HG03378 (cell line): ENCODE measurements at regions not wholly inside any gene's neighbourhood (a gene's known extent, or its start where the extent isn't known, plus 50 kb on each side); places are given as distances from the start of the nearest gene placed in this dataset.

Experiments
- ATAC-seq: cut with Tn5 transposase; IDR thresholded peaks from one replicate; pipeline ENCODE4 v1.9.1; 2021; ENCODE audit warnings: mild to moderate bottlenecking, moderate library complexity; ENCODE audit not compliant: unreplicated experiment

DNA sequence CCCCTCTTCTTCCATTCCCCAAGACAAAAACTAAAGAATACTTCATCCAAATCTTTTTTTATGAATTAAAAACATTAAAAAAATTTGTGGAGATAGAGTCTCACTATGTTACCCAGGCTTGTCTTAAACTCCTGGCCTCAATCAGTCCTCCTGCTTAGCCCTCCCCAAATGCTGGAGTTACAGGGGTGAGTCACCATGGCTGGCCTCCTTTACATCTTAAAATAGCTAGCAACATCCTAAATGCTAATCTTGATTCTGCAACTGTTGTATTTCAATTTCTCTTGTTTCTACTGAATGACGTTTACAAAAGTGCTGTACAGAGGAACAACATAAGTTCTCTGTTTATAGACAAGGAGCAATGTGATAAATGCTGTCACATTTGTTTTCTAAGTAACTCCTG is 483.5 kb downstream of the ADGRL2 start:
- no peak for ATAC-seq

GRCh38 chr1:82279241-82279640 is 478.5 kb downstream of the ADGRL2 start:
- no peak for ATAC-seq

DNA sequence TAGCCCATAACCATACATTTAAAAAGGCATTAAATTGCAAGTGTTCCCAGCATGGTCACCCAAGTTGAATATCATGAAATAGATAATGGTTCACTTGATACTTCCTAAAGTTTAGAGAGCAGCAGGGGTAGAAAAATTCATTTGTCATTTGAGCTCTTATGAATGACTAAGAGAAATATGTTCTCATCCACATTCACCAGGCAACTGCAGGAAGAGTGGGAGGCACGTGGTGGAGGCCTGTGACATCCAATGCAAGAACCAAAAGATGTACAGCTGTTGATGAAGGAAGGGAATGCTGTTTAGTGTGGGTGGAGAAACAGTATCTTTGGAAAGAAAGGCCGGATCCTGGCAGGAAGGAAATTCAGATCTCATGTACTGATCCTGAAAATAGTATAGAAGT is 473.1 kb downstream of the ADGRL2 start:
- no peak for ATAC-seq

DNA sequence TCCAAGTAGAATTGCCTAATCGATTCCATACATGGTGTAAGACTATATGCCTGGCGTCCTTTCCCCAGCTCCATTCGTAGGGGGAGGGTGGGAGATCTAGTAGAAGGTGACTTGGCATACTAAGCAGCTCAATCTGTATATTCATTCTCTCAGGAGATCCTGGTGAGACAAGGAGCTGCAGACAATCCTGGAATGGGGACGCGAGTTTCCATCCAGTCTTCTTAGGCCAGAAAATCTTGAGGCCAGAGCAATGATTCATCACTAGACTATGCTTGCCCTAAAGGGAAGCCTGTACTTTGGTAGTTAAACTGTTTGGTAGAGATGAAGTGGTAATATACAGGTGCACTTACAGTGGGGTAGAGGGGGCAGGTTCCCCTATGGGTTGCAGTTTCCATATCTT is 468.7 kb downstream of the ADGRL2 start:
- no peak for ATAC-seq

- ATAC-seq, result no peak
These were observed 468.1 kb downstream of the ADGRL2 start for GRCh38 chr1:82268826-82269225.

GRCh38 chr1:82266351-82266750 is 465.6 kb downstream of the ADGRL2 start:
- ATAC-seq, result no peak

DNA sequence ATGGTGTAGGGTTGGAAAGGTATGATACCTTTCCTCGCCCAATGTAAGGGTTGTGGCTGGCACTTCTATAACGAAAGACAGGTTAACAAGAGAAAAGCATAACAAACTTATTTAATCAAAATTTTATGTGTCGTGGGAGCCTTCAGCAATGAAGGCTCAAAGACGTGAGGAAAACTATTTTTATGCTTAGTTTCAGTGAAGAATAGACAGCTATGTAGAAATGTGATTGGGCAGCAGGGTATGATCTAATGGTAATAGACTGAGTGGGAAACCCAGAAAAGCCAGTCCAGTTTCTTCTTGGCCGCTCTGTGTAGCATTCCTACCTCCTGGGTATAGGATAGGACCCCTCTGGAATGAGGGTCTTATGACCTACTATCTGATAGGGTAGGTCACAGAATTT is 464.7 kb downstream of the ADGRL2 start:
- no peak for ATAC-seq

DNA sequence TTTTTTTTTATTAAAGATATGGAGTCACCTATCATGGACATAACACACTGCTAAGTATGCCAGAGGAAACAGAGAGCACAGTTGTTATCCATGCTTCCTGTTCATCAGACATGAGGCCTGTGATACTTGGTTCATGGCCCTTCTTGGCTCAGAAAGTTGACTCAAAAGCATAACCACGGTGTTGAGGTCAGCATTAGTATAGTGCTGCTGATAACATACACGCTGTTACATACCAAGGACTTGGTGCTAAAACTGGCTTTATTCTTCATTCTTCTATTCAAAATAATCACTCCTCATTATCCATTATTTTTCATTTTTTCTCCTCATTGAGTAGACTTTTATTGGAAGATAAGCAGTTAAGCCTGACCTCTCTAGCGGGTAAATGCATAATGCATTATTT is 464.1 kb downstream of the ADGRL2 start:
- no peak for ATAC-seq

- ATAC-seq, result no peak
These were observed 462.7 kb downstream of the ADGRL2 start for GRCh38 chr1:82263396-82263795.

DNA sequence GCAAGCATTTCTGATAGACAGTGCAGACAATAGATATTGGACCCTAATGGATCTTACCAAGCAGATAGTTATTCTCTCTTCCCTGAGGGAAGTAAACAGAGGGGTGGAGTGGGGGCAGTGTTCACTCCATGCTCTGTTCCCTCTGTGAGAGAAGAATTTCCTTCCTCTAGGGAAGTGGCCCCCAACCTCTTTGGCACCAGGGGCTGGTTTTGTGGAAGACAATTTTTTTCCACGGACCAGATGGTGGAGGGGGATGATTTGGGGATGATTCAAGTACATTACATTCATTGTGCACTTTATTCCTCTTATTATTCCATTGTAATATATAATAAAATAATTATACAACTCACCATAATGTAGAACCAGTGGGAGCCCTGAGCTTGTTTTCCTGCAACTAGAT is 459.9 kb downstream of the ADGRL2 start:
- no peak for ATAC-seq

- ATAC-seq, result no peak
These were observed 459.3 kb downstream of the ADGRL2 start for GRCh38 chr1:82260051-82260450.

DNA sequence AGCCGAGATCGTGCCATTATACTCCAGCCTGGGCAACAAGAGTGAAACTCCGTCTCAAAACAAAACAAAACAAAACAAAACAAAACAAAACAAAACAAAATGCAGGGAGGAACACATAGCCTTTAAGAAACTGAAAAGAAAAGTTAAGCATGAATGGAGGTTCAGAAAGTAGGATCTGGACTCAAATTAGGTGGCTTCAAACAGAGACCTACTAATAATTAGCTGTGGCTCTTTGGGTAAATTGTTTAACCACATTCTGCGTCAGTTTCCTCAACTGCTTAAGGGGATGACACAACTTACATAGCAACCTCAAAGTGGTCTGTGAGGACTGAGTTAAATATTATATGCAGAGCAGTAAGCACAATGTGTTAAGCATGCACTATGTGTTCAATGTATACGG is 458.2 kb downstream of the ADGRL2 start:
- ATAC-seq, result no peak

DNA sequence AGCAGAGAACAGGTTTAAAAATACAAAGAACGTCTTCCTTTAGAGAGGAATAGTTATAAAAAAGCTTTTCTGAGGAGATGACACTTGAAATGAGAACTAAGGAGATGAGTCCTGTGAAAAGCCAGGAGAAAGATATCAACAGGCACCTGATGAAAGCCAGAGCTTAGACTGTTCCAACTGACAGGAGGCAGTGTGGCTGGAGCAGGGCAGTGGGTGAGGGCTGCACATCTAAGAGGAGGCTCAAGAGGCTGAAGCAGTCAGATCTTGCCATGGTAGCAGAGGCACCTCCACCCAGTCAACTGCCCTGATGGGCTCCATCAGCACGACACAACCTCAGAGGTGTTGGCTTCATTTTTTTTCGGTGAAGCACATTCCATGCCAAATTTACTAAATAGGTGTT is 445.3 kb downstream of the ADGRL2 start:
- ATAC-seq, result no peak

DNA sequence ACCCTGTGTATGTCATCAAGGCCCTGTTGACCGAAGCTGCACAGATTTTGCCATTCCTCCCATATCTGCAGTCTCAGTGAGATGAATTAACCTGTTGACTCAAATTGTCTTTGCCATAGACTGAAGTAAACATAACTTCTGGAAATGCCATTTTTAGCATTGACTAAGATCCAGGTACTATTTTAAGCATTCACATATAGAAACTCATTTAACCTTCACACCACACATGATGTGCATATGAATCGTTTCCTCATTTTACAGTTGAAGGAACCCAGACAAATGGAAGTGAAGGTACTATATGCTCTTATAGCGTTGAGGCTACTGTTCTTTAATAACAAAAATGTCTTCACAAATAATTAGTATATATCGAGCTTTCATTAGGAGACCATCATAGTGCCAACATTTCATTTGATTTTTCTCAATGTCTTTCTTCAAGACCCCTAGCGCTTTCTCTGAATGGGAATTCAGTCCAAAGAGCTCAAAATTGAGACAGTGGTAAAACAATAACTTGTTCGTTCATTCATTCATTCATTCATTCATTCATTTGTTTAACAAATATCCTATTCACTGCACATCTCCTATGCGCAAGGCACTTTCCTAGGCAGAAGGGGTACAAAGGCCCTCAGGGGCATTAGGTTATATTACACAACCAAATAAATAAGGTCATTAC is 444.7 kb downstream of the ADGRL2 start:
- no peak for ATAC-seq

- ATAC-seq, result no peak
These were observed 439.8 kb downstream of the ADGRL2 start for GRCh38 chr1:82240571-82240970.

- ATAC-seq, result no peak
These were observed 429.9 kb downstream of the ADGRL2 start for GRCh38 chr1:82230667-82231066.

- no peak for ATAC-seq
These were observed 426.8 kb downstream of the ADGRL2 start for GRCh38 chr1:82227306-82228095.

DNA sequence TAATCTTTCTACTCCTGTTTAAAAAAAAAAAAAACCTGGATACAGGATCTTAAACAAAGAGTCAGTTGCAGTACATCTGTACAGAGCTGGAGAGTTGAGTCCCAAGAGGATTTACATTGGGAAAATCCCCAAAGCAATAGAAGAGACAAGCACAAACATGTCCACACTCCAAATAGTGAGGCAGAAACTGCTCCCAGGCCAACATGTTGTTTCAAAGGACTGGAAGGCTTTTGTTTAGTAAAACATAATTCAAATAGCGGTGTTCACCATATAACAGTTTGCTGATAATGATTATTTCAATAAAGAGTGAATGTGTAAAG is 425.4 kb downstream of the ADGRL2 start:
- no peak for ATAC-seq

DNA sequence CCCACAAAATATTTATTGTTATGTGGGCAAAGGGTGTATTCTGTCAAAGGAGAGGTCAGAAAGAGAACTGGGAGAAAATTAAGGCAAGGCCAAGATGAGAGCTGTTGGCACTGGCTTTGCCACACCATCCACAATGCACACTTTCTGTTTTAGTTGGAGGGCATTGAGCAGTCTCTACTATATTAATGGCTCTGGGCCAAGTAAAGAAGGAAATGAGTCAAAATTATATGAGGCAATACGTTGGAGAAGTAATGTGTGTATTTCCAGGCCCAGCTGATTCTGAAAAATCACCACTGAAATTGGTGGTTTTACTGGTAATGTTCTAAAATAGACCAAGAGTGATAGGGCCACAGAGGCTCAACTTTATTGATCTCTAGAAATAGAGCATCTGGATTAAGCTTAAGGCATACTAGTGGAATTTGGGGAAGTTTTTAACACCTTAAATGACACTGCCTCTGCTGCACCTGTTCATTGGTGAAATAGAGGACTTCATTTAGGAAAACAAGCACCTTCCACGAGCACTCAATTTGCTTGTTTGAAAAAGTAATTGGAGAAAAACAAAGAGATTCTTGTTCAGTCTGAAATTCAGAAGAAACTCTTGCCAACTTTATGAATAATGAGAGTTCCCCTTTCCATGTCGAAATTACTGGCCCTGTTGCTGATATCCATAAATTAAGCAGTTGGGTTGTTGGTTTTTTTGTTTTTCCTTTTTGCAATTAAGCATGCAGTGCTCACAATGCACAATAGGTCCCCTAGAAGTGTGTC is 424.9 kb downstream of the ADGRL2 start:
- ATAC-seq, result peak; percentile 85

DNA sequence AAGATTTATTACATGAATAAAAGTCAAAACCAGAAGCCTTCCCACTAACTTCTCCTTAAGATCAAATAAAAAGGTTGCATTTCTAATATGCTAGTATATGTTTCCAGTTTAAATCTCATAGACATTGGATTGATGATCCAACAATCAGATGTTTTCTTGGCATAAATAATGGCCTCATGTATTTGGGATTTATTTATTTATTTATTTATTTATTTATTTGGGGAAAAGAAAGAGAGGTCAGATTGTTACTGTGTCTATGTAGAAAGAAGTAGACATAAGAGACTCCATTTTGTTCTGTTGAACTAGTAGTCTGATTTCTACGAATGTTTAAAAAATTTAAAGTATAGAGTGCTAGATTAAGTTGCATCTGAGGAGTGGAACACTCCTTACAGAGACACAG is 422.4 kb downstream of the ADGRL2 start:
- ATAC-seq, result no peak

GRCh38 chr1:82221721-82222120 is 421.0 kb downstream of the ADGRL2 start:
- ATAC-seq, result no peak

GRCh38 chr1:82220754-82221153 is 420.0 kb downstream of the ADGRL2 start:
- no peak for ATAC-seq
